22Rv1 (cell line): ENCODE measurements at regions not wholly inside any gene's neighbourhood (a gene's known extent, or its start where the extent isn't known, plus 50 kb on each side); places are given as distances from the start of the nearest gene placed in this dataset.

Source experiments
- CTCF ChIP-seq: fragments of 450-650 bp; IDR thresholded peaks from 2 replicates; pipeline ENCODE4 v1.5.1; 2017; ENCODE audit warnings: mild to moderate bottlenecking
- ZFX ChIP-seq: fragments of 450-650 bp; IDR thresholded peaks from 2 replicates; pipeline ENCODE4 v1.6.1; 2017; ENCODE audit warnings: antibody characterized with exemption, borderline replicate concordance

- no peak for TF ChIP-seq CTCF
- no peak for TF ChIP-seq ZFX
These were observed 141.8 kb upstream of the NECTIN3 start for GRCh38 chr3:110929816-110930215.
